Activated CD4-positive, alpha-beta T cell treated with anti-CD3 and anti-CD28 coated beads for 1 hour (primary cell): ENCODE measurements at regions not wholly inside any gene's neighbourhood (a gene's known extent, or its start where the extent isn't known, plus 50 kb on each side); places are given as distances from the start of the nearest gene placed in this dataset.
"Not testable (repeated sequence)": the region's sequence is repeated elsewhere in the genome, so short reads cannot be mapped to it uniquely, and the experiment has no call there.

Source experiments
- DNase-seq: peaks from one replicate; pipeline ENCODE4 v3.0.0-alpha.2; 2020

GRCh38 chr10:65265451-65265954, 1660.3 kb upstream of the LRRTM3 start:
- DNase-seq, result no peak

- not testable (repeated sequence) for DNase-seq
Observed at GRCh38 chr10:65269551-65269950, 1656.3 kb upstream of the LRRTM3 start.

GRCh38 chr10:65270969-65271368, 1654.9 kb upstream of the LRRTM3 start:
- DNase-seq, result no peak

GRCh38 chr10:65273115-65273514, 1652.7 kb upstream of the LRRTM3 start:
- no peak for DNase-seq

GRCh38 chr10:65275296-65275695, 1650.5 kb upstream of the LRRTM3 start:
- no peak for DNase-seq

GRCh38 chr10:65284495-65285041, 1641.3 kb upstream of the LRRTM3 start:
- DNase-seq, result no peak

- DNase-seq, result not testable (repeated sequence)
Observed at GRCh38 chr10:65285726-65286125, 1640.1 kb upstream of the LRRTM3 start.

- DNase-seq, result no peak
Observed at GRCh38 chr10:65291286-65291685, 1634.5 kb upstream of the LRRTM3 start.

- no peak for DNase-seq
Observed at GRCh38 chr10:65292551-65292950, 1633.3 kb upstream of the LRRTM3 start.

GRCh38 chr10:65294329-65294728, 1631.5 kb upstream of the LRRTM3 start:
- no peak for DNase-seq

GRCh38 chr10:65301181-65301580, 1624.7 kb upstream of the LRRTM3 start:
- DNase-seq, result no peak

GRCh38 chr10:65306201-65306600, 1619.6 kb upstream of the LRRTM3 start:
- DNase-seq, result no peak

- DNase-seq, result no peak
Observed at GRCh38 chr10:65312876-65313275, 1613.0 kb upstream of the LRRTM3 start.

GRCh38 chr10:65313406-65313805, 1612.4 kb upstream of the LRRTM3 start:
- no peak for DNase-seq

- no peak for DNase-seq
Observed at GRCh38 chr10:65314253-65314652, 1611.6 kb upstream of the LRRTM3 start.

- DNase-seq, result no peak
Observed at GRCh38 chr10:65319493-65319892, 1606.3 kb upstream of the LRRTM3 start.

GRCh38 chr10:65320236-65321026, 1605.4 kb upstream of the LRRTM3 start:
- no peak for DNase-seq

- DNase-seq, result no peak
Observed at GRCh38 chr10:65323802-65324201, 1602.0 kb upstream of the LRRTM3 start.

GRCh38 chr10:65325913-65326312, 1599.9 kb upstream of the LRRTM3 start:
- DNase-seq, result no peak

GRCh38 chr10:65328486-65328885, 1597.3 kb upstream of the LRRTM3 start:
- no peak for DNase-seq

- no peak for DNase-seq
Observed at GRCh38 chr10:65335311-65335710, 1590.5 kb upstream of the LRRTM3 start.

GRCh38 chr10:65340340-65340739, 1585.5 kb upstream of the LRRTM3 start:
- no peak for DNase-seq

GRCh38 chr10:65341323-65341925, 1584.4 kb upstream of the LRRTM3 start:
- no peak for DNase-seq

- DNase-seq, result no peak
Observed at GRCh38 chr10:65342245-65342644, 1583.6 kb upstream of the LRRTM3 start.
